Suprapubic skin (tissue), 4 donors: ENCODE measurements at regions not wholly inside any gene's neighbourhood (a gene's known extent, or its start where the extent isn't known, plus 50 kb on each side); places are given as distances from the start of the nearest gene placed in this dataset.

Experiments used
- EP300 ChIP-seq: sonication (generic); formaldehyde crosslinking; IDR thresholded peaks from one replicate; pipeline ENCODE4 v1.6.1; 2017; ENCODE audit warnings: antibody characterized with exemption
- POLR2A ChIP-seq, 2 donors: fragments of 450-650 bp; IDR thresholded peaks; one replicate each; pipeline ENCODE4 v1.6.1; 2017; ENCODE audit warnings: antibody characterized with exemption in 2 of 2, mild to moderate bottlenecking in 2 of 2, moderate library complexity in 2 of 2
- POLR2AphosphoS5 ChIP-seq, 3 donors: sonication (generic); formaldehyde crosslinking; IDR thresholded peaks; one replicate each; pipeline ENCODE4 v1.6.1; 2017; ENCODE audit warnings: antibody characterized with exemption in 3 of 3
- TF ChIP-seq, protein P1 (sequence below), 2 donors: fragments of 200-600 bp in 1 of 2; fragments of 450-650 bp in 1 of 2; sonication (generic) in 1 of 2; IDR thresholded peaks; one replicate each; pipeline ENCODE4 v1.5.1; 2016 to 2019; ENCODE audit warnings: antibody characterized with exemption in 2 of 2, mild to moderate bottlenecking in 1 of 2, moderate library complexity in 1 of 2

DNA sequence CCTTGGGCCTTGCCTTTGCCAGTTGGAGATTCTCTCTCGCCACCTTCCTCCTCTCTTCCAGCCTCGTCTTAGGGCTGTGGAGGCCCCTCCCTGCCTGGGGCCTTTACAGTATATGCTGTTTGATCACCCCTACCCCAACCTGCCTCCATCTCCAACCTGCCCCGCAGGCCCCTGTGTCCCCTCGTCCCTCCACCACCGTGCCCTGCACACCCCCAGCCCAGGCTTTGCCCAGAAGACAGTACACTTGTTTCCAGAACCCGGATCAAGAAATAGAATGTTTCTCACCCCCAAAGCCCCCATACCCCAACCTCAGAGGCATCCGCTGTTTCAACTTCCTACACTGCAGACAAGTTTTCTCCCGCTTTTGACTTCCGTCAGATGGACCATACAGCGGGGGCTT, 202.3 kb upstream of the C14orf180 start:
- TF ChIP-seq, protein P1, sequence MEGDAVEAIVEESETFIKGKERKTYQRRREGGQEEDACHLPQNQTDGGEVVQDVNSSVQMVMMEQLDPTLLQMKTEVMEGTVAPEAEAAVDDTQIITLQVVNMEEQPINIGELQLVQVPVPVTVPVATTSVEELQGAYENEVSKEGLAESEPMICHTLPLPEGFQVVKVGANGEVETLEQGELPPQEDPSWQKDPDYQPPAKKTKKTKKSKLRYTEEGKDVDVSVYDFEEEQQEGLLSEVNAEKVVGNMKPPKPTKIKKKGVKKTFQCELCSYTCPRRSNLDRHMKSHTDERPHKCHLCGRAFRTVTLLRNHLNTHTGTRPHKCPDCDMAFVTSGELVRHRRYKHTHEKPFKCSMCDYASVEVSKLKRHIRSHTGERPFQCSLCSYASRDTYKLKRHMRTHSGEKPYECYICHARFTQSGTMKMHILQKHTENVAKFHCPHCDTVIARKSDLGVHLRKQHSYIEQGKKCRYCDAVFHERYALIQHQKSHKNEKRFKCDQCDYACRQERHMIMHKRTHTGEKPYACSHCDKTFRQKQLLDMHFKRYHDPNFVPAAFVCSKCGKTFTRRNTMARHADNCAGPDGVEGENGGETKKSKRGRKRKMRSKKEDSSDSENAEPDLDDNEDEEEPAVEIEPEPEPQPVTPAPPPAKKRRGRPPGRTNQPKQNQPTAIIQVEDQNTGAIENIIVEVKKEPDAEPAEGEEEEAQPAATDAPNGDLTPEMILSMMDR (IDR thresholded peaks at IDR 0.05): no peak
- TF ChIP-seq POLR2AphosphoS5 (IDR thresholded peaks at IDR 0.05) (no peak), POLR2A (IDR thresholded peaks at IDR 0.05) (no peak), EP300 (no peak)
